Hepatocyte (in vitro differentiated cells): ENCODE measurements at regions not wholly inside any gene's neighbourhood (a gene's known extent, or its start where the extent isn't known, plus 50 kb on each side); places are given as distances from the start of the nearest gene placed in this dataset.
"Not testable (repeated sequence)": the region's sequence is repeated elsewhere in the genome, so short reads cannot be mapped to it uniquely, and the experiment has no call there.

ENCODE experiments used
- DNase-seq: peaks from one replicate; pipeline ENCODE4 v3.0.0-alpha.2; 2016; ENCODE audit warnings: low spot score
- H2AFZ ChIP-seq: fragments of 200-600 bp; sonication (generic); 2 replicates; pipeline ENCODE4 v1.6.0; 2016; ENCODE audit warnings: antibody characterized with exemption, mild to moderate bottlenecking
- H3K27ac ChIP-seq: fragments of 200-600 bp; sonication (generic); 2 replicates; pipeline ENCODE4 v1.5.1; 2016; ENCODE audit warnings: mild to moderate bottlenecking
- H3K27me3 ChIP-seq: fragments of 200-600 bp; sonication (generic); 2 replicates; pipeline ENCODE4 v1.6.1; 2016
- H3K36me3 ChIP-seq: fragments of 200-600 bp; sonication (generic); replicated peaks from 2 replicates; pipeline ENCODE4 v1.5.1; 2016; ENCODE audit warnings: low read depth; ENCODE audit not compliant: insufficient read depth
- H3K4me1 ChIP-seq: fragments of 200-600 bp; sonication (generic); 2 replicates; pipeline ENCODE4 v1.5.1; 2016; ENCODE audit warnings: mild to moderate bottlenecking, moderate library complexity; ENCODE audit not compliant: insufficient read depth
- H3K4me2 ChIP-seq: fragments of 200-600 bp; sonication (generic); 2 replicates; pipeline ENCODE4 v1.6.0; 2016
- H3K4me3 ChIP-seq: fragments of 200-600 bp; sonication (generic); 2 replicates; pipeline ENCODE4 v1.5.1; 2016; ENCODE audit warnings: mild to moderate bottlenecking
- H3K79me2 ChIP-seq: fragments of 200-600 bp; sonication (generic); 2 replicates; pipeline ENCODE4 v1.6.0; 2017; ENCODE audit warnings: mild to moderate bottlenecking
- H3K9me2 ChIP-seq: fragments of 200-600 bp; sonication (generic); replicated peaks from 2 replicates; pipeline ENCODE4 v1.6.0; 2017; ENCODE audit warnings: mild to moderate bottlenecking; ENCODE audit not compliant: insufficient read depth
- H3K9me3 ChIP-seq: fragments of 200-600 bp; sonication (generic); 2 replicates; pipeline ENCODE4 v1.5.1; 2016; ENCODE audit warnings: low read depth, mild to moderate bottlenecking
- H4K20me1 ChIP-seq: fragments of 200-600 bp; sonication (generic); 2 replicates; pipeline ENCODE4 v1.6.0; 2016; ENCODE audit warnings: mild to moderate bottlenecking; ENCODE audit not compliant: insufficient read depth, poor library complexity, severe bottlenecking
- EZH2 ChIP-seq: fragments of 200-600 bp; sonication (generic); IDR thresholded peaks from 2 replicates; pipeline ENCODE4 v1.6.1; 2016; ENCODE audit warnings: antibody characterized with exemption, mild to moderate bottlenecking, borderline replicate concordance
- EZH2phosphoT487 ChIP-seq: fragments of 200-600 bp; sonication (generic); IDR thresholded peaks from one replicate; pipeline ENCODE4 v1.6.1; 2018; ENCODE audit warnings: antibody characterized with exemption, mild to moderate bottlenecking, low read depth, moderate library complexity; ENCODE audit not compliant: unreplicated experiment, severe bottlenecking
- WGBS: methylation state at CpG from one replicate; pipeline ENCODE4 v1.1.6; 2016; ENCODE audit warnings: low lambda C conversion rate; ENCODE audit errors: missing lambda C conversion rate; 5-methylcytosine and 5-hydroxymethylcytosine counted together
- TF ChIP-seq, protein P1 (sequence below): fragments of 200-600 bp; sonication (generic); IDR thresholded peaks from 2 replicates; pipeline ENCODE4 v1.5.1; 2016; ENCODE audit warnings: antibody characterized with exemption, mild to moderate bottlenecking; ENCODE audit not compliant: poor library complexity

DNA sequence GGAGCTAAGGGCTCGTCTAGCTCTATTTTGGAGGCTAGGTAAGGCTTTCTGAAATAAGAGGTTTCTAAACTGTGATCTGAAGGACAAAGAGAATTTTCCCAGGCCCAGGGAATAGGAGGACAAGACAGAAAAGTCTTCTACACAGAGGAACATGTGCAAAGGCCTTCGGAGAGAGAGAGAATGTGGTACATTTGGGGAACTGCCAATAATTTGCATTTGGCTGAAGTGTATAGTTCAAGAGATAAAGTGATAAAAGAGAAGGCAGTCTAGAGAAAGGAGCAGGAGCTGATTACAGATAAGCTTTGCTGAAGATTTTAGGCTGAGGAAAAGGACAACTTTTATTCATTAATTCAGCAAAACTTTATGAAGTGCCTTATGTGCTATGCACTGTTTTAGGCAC lies 214.4 kb upstream of the ELL2 start:
- no peak overlapping the region for H3K27ac ChIP-seq
- H3K4me3 ChIP-seq = no peak overlapping the region
- DNase-seq = no peak
- no peaks in the 10 kb centered on the region for H3K9me3 ChIP-seq
- no peaks in the 10 kb centered on the region for H4K20me1 ChIP-seq
- 77% methylated on average over 2 of the region's 2 CpGs for WGBS
- no peaks in the 10 kb centered on the region for H3K9me2 ChIP-seq
- no peaks in the 10 kb centered on the region for H3K79me2 ChIP-seq
- H3K27me3 ChIP-seq = no peaks in the 10 kb centered on the region
- H3K36me3 ChIP-seq = no peaks in the 10 kb centered on the region
- H3K4me2 ChIP-seq = no peak overlapping the region
- no peaks in the 10 kb centered on the region for H3K4me1 ChIP-seq
- TF ChIP-seq EZH2 (no peak), EZH2phosphoT487 (no peak)
- TF ChIP-seq, protein P1, sequence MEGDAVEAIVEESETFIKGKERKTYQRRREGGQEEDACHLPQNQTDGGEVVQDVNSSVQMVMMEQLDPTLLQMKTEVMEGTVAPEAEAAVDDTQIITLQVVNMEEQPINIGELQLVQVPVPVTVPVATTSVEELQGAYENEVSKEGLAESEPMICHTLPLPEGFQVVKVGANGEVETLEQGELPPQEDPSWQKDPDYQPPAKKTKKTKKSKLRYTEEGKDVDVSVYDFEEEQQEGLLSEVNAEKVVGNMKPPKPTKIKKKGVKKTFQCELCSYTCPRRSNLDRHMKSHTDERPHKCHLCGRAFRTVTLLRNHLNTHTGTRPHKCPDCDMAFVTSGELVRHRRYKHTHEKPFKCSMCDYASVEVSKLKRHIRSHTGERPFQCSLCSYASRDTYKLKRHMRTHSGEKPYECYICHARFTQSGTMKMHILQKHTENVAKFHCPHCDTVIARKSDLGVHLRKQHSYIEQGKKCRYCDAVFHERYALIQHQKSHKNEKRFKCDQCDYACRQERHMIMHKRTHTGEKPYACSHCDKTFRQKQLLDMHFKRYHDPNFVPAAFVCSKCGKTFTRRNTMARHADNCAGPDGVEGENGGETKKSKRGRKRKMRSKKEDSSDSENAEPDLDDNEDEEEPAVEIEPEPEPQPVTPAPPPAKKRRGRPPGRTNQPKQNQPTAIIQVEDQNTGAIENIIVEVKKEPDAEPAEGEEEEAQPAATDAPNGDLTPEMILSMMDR = no peak
- H2AFZ ChIP-seq = no peak overlapping the region

DNA sequence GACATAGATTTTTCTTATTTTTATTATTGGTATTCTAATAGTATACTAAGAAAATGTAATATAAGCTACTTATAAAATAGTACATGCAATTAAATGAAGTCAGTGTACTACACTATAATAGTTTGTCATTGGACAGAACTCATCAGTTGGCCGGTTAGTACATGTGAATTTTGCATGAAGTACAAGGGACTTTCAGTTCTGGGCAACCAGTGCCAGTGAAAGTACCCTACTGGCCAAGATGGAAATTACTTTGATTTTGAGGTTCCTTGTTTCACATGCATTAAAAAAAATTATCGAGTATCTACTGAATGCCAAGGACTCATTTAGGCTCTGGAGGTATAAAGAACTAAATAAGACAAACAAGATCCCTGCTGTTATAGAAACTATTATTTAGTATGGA lies 213.4 kb upstream of the ELL2 start:
- no peaks in the 10 kb centered on the region for H3K9me3 ChIP-seq
- no peaks in the 10 kb centered on the region for H3K79me2 ChIP-seq
- H3K27ac ChIP-seq = no peak overlapping the region
- TF ChIP-seq EZH2phosphoT487 = no peak
- no peak for TF ChIP-seq EZH2
- TF ChIP-seq, protein P1 = no peak
- H3K9me2 ChIP-seq = no peaks in the 10 kb centered on the region
- no peak for DNase-seq
- no peaks in the 10 kb centered on the region for H4K20me1 ChIP-seq
- WGBS = 95% methylated on average over 2 of the region's 2 CpGs
- no peaks in the 10 kb centered on the region for H3K36me3 ChIP-seq
- no peak overlapping the region for H2AFZ ChIP-seq
- no peak overlapping the region for H3K4me3 ChIP-seq
- H3K4me2 ChIP-seq = no peak overlapping the region
- no peaks in the 10 kb centered on the region for H3K27me3 ChIP-seq
- H3K4me1 ChIP-seq = no peaks in the 10 kb centered on the region

DNA sequence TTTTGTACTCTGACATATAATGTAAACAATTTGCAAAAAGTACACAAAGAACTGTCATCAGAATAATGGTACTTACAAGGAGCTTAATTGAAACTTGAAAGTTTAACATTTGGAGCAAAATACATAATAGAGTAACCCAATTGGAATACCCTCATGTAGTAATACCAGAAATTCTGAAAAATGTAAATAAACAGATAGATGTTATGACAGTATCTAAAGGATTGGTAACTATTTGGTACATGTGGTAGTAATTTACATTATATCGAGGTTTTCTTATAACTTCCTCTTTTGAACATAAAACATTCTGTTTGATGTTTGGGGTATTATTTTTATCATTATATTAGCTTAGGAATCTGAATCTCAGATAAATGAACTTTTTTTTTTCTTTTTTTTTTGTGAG lies 211.7 kb upstream of the ELL2 start:
- WGBS = 75% methylated on average over 1 of the region's 1 CpG
- no peak for TF ChIP-seq EZH2
- no peak for TF ChIP-seq EZH2phosphoT487
- TF ChIP-seq, protein P1 = no peak
- Histone ChIP-seq H4K20me1 (no peaks in the 10 kb centered on the region), H3K4me1 (no peaks in the 10 kb centered on the region), H2AFZ (no peak overlapping the region), H3K27me3 (no peaks in the 10 kb centered on the region), H3K36me3 (no peaks in the 10 kb centered on the region), H3K9me2 (no peaks in the 10 kb centered on the region), H3K9me3 (no peaks in the 10 kb centered on the region), H3K79me2 (no peaks in the 10 kb centered on the region), H3K27ac (no peak overlapping the region), H3K4me3 (no peak overlapping the region), H3K4me2 (no peak overlapping the region)
- no peak for DNase-seq

DNA sequence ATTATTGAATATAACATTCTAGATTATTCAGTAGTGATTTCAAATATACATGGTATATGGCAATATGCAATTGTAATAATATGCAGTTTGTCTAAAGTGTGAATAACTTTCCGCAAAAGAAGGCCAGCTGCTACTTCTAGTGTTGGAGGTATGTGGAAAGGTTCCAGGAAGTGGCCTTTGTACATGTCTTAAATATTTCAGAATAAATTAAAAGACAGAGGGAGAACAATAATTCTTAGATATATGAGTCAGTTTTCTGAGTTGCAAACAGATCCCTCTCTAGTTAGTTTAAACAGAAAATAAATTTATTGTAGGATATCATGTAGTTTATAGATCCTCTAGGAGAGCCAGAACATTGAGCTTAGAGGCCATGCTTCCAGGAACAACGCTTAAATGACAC lies 210.8 kb upstream of the ELL2 start:
- no peaks in the 10 kb centered on the region for H3K9me3 ChIP-seq
- no peaks in the 10 kb centered on the region for H3K36me3 ChIP-seq
- no peak overlapping the region for H3K4me3 ChIP-seq
- H3K9me2 ChIP-seq = no peaks in the 10 kb centered on the region
- no peaks in the 10 kb centered on the region for H3K4me1 ChIP-seq
- no peaks in the 10 kb centered on the region for H3K79me2 ChIP-seq
- no peaks in the 10 kb centered on the region for H4K20me1 ChIP-seq
- TF ChIP-seq, protein P1 = no peak
- TF ChIP-seq EZH2phosphoT487 (no peak), EZH2 (no peak)
- WGBS = 96% methylated on average over 2 of the region's 2 CpGs
- no peak overlapping the region for H3K27ac ChIP-seq
- no peaks in the 10 kb centered on the region for H3K27me3 ChIP-seq
- no peak overlapping the region for H3K4me2 ChIP-seq
- H2AFZ ChIP-seq = no peak overlapping the region
- no peak for DNase-seq

DNA sequence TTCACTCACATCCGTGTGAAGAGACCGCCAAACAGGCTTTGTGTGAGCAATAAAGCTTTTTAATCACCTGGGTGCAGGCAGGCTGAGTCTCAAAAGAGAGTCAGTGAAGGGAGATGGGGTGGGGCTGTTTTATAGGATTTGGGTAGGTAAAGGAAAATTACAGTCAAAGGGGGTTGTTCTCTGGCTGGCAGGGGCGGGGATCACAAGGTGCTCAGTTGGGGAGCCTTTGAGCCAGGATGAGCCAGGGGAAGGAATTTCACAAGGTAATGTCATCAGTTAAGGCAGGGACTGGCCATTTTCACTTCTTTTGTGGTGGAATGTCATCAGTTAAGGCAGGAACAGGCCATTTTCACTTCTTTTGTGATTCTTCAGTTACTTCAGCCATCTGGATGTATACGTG lies 210.3 kb upstream of the ELL2 start:
- not testable (repeated sequence) for H3K4me3 ChIP-seq, H3K4me1 ChIP-seq, H3K27me3 ChIP-seq, H3K36me3 ChIP-seq, DNase-seq, H2AFZ ChIP-seq, H4K20me1 ChIP-seq, H3K79me2 ChIP-seq, H3K27ac ChIP-seq, H3K4me2 ChIP-seq, H3K9me3 ChIP-seq, H3K9me2 ChIP-seq
- WGBS = 77% methylated on average over 4 of the region's 4 CpGs
